GM19035 (cell line): ENCODE measurements at regions not wholly inside any gene's neighbourhood (a gene's known extent, or its start where the extent isn't known, plus 50 kb on each side); places are given as distances from the start of the nearest gene placed in this dataset.
"Not testable (repeated sequence)": the region's sequence is repeated elsewhere in the genome, so short reads cannot be mapped to it uniquely, and the experiment has no call there.

Experiments used
- ATAC-seq: cut with Tn5 transposase; IDR thresholded peaks from one replicate; pipeline ENCODE4 v1.9.1; 2021; ENCODE audit not compliant: unreplicated experiment

GRCh38 chr21:23853796-23854379 lies 1753.4 kb downstream of the MRPL39 start:
- peak; percentile 68 for ATAC-seq

DNA sequence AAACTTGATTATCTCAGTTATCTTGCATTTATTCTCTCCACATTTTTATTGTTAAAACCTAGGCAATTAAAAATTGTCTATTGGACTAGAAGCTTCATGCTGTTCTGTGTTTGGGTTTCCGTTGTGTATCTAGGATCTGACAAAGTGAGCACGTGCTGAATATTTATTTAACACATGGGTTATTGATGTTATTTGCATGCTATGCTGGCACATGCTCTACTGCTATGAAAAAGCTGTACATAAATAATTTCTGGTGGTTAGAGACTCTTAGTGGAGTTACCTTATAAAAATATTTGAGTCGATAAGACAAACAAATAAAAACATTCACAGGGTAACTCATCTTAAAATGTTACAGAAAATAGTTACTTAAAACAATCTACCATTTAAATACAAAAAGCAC lies 1769.7 kb downstream of the MRPL39 start:
- ATAC-seq = no peak

DNA sequence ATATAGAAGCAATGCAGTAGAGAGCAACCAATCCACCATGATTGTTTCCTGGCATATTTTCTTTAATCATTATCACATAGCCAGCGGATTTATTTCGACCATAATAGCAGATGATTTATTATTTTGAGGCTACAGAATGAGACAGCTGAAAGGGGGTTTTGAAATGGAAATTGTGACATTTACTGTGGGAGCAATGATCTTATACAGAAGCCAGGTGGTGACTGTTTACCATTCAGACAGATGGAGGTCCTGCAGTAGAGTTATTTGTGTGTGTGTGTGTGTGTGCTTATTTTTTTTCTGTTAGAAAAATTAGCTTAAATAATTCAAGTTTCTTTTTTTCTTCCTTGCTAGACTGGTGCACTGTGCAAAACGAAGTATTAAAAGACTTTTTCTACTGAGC lies 1784.5 kb downstream of the MRPL39 start:
- no peak for ATAC-seq

DNA sequence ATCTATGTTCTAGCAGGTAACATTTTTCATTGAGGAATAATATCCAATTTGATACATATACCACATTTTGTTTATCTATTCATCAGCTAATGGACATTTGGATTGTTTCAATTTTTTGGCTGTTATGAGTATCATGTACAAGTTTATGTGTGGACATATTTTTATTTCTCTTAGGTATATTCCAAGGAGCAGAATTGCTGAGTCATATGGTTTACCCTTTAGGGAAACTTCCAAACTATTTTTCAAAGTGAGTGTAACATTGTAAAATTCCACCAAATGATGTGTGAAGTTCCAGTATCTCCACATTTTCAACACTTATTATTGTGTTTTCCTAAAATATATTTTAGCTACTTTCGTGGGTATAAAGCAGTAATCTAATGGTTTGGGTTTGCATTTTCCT lies 1789.9 kb downstream of the MRPL39 start:
- no peak for ATAC-seq

DNA sequence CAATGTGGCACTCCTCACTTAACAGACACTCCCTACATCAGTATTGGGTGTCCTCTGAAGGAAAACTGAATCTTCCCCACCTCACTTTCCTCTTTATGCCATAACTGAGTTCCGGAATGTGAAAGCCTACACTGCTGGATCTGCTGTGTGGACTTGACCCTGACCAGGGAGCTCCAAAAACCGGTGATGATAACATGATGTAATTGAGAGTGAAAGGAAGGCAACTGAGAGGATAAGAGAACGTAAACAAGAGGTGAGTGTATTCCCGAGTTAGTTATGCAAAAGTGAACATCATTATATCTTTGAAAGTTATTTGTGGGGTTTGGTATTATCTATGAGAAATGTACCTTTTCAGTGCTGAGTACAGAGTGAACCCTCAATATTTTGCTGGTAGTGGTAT lies 1794.8 kb downstream of the MRPL39 start:
- no peak for ATAC-seq

DNA sequence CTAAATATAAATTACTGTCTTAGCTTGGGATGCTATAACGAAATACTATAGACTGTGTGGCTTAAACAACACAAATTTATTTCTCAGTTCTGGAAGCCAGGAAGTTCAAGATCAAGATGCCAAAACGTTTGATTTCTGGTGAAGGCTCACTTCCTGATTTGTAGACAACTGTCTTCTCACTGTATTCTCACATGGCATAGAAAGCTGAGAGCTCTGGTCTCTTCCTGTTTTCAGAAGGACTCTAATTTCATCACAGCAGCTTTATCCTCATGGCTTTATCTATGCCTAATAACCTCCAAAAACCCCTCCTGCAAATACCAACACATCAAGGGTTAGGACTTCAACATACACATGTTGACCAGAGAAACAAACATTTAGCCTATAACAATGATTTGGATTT lies 1795.5 kb downstream of the MRPL39 start:
- no peak for ATAC-seq

GRCh38 chr21:23809573-23809972 lies 1797.7 kb downstream of the MRPL39 start:
- ATAC-seq = no peak

DNA sequence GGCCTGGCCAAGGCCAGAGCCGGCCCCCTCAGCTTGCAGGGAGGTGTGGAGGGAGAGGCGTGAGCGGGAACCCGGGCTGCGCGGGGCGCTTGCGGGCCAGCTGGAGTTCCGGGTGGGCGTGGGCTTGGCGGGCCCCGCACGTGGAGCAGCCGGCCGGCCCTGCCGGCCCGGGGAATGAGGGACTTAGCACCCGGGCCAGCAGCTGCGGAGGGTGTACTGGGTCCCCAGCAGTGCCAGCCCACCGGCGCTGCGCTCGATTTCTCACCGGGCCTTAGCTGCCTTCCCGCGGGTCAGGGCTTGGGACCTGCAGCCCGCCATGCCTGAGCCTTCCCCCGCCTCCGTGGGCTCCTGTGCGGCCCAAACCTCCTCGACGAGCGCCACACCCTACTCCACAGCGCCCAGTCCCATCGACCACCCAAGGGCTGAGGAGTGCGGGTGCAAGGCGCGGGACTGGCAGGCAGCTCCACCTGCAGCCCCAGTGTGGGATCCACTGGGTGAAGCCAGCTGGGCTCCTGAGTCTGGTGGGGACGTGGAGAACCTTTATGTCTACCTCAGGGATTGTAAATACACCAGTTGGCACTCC lies 1800.2 kb downstream of the MRPL39 start:
- not testable (repeated sequence) for ATAC-seq

DNA sequence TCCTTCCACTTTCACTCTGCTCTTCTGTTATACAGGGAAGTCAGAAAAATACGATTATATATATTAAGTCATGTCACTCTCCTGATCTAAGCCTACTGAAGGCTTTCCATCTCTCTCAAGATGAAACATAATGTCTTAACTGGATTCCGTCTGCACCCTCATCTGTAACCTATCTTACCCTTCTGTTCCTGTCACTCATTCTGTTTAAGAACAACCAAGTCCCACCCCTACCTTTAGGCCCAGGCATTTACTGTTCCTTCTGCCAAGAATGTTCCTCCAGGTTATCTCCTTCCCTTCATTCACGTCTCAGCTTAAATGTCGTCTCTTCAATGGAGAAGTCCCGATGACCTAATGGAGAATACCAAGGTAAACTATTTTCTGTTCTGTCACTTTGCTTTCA lies 1802.4 kb downstream of the MRPL39 start:
- ATAC-seq = no peak

- no peak for ATAC-seq
Observed at GRCh38 chr21:23801292-23801691, 1806.0 kb downstream of the MRPL39 start.

DNA sequence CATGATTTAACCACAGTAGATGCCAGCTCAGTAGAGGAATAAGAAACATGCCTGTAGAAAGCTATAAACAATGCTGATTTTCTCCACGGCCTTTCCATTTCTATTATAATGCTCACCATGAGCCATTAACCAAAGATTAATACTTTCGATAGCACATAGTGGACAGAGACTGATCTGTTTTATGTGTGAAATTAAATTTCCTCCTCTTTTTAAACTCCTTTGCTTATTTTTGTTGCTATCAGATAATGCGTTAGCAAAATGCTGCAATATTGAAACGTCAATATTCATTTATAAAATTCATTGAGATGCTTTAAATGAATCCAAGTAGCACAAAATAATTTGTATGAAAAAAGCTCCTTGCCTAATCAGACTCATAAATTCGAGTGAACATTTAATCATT lies 1807.9 kb downstream of the MRPL39 start:
- ATAC-seq = no peak

DNA sequence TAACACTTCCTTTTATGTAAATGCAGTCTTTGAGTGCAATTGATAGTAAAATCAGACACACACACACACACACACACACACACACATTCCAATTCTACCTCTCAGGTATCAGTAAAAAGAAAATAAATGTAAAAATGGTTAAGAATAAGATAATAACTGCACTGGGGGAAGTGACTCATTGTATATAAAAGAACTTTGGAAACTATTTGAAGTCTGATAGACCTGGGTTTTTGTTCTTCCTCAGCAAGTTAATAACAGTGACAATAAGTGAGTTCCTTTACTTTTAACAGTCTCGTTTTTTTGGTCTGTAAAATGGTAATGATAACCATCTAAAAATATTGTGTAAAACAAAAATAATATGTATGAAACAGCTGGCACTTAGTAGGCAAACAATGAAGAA lies 1815.0 kb downstream of the MRPL39 start:
- ATAC-seq = no peak

- ATAC-seq = no peak
Observed at GRCh38 chr21:23789864-23790263, 1817.4 kb downstream of the MRPL39 start.

DNA sequence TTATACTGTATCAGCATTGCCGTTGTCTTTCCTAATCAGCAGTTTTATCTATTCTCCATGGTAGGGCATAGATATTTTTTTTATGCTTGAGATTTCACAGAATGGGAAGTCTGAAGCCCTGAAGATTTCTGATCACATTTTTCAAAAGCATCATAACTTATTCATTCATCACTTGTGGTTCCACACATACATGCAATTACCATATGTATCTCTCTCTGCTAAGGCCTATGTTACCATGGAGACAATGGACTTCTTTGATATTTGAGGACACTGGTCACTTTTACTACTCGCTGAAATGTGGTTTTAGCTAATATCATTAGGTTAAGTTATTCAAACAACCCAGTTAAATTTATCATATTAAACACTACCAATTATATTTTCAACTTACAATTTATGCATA lies 1827.0 kb downstream of the MRPL39 start:
- no peak for ATAC-seq

GRCh38 chr21:23743821-23744220 lies 1863.5 kb downstream of the MRPL39 start:
- no peak for ATAC-seq

- no peak for ATAC-seq
Observed at GRCh38 chr21:23740463-23740862, 1866.8 kb downstream of the MRPL39 start.

- no peak for ATAC-seq
Observed at GRCh38 chr21:23732776-23733175, 1874.5 kb downstream of the MRPL39 start.

GRCh38 chr21:23729331-23729730 lies 1878.0 kb downstream of the MRPL39 start:
- ATAC-seq = no peak

- ATAC-seq = no peak
Observed at GRCh38 chr21:23725576-23725975, 1881.7 kb downstream of the MRPL39 start.

DNA sequence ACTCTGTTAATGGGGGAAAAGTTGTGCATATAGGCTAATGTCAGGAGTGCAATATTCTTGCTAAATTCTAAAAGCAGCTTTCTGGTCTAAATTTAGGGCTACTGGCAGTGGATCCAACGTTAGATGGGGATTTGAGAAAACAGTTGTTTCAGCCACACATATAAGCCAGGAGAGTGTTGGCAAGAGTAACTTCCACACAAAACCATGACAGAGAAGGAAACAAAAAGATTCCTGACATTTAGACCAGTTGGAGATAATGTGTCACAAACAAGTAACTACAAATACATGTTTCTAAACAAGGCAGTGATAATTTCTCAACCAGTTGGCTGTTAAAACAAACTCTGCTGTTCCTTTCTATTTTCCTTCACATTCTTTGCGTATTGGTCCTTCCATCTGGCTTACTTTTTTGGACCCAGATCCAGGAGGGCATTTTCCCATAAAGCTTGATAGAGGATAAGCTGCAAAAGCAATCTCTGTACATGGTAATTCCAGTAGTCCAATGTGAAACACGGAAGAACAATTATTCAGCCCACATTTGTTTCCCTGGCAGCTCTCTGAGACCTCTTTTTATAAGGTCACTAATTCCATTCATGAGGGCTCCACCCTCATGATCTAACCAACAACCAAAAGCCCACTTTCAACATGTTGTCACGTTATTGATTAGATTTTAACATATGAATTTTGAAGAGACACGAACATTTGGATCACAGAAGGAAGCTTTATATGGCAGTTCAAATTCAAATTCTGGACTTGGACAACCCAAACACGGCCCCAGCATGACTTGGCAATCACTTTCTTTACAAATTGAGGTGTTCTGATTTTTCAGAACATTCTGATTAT lies 1888.6 kb downstream of the MRPL39 start:
- no peak for ATAC-seq

GRCh38 chr21:23712166-23712565 lies 1895.1 kb downstream of the MRPL39 start:
- ATAC-seq = no peak

GRCh38 chr21:23706431-23706830 lies 1900.8 kb downstream of the MRPL39 start:
- ATAC-seq = no peak
